ENCODE measurements at regions not wholly inside any gene's neighbourhood (a gene's known extent, or its start where the extent isn't known, plus 50 kb on each side); places are given as distances from the start of the nearest gene placed in this dataset.

DNA sequence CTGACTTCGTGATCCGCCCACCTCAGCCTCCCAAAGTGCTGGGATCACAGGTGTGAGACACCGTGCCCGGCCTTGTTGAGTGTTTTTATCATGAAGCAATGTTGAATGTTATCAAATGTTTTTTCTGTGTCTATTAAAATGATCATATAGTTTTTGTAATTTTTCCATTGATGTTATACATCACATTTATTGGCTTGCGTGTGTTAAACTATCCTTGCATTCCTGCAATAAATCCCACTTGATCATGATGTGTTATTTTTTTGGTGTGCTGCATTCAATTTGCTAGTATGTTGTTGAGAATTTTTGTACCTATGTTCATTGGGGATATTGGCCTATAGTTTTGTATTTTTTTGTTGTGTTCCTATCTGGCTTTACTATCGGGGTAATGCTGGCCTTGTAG, 113.1 kb upstream of the PARD3B start:
- Histone ChIP-seq H3F3A (replicated peaks; ENCODE audit: low read depth) (no peaks in the 10 kb centered on the region), H3K4me1 (ENCODE audit: insufficient read depth) (no peaks in the 10 kb centered on the region), H3K27me3 (ENCODE audit: insufficient read depth) (no peaks in the 10 kb centered on the region), H3K4me2 (no peak overlapping the region), H3K27ac (ENCODE audit: low read depth) (no peak overlapping the region), H3K4me3 (no peak overlapping the region), H2AFZ (no peak overlapping the region), H3K79me2 (replicated peaks; ENCODE audit: insufficient read depth) (no peaks in the 10 kb centered on the region), H4K20me1 (replicated peaks; ENCODE audit: insufficient read depth) (no peaks in the 10 kb centered on the region), H3K9me2 (ENCODE audit: insufficient read depth) (peaks cover 17% of the 10 kb centered on the region), H3K36me3 (ENCODE audit: insufficient read depth) (no peaks in the 10 kb centered on the region)
- Mint-ChIP-seq H3K36me3 (ENCODE audit: low read depth) (peaks cover 9% of the 10 kb centered on the region; the same call in 1 of the 3 replicates), H3K9me3 (peaks cover 15% of the 10 kb centered on the region), H3K4me1 (no peaks in the 10 kb centered on the region), H3K27me3 (ENCODE audit: insufficient read depth, low read depth, poor library complexity) (no peaks in the 10 kb centered on the region), H3K4me3 (no peak overlapping the region), H3K27ac (no peak overlapping the region)
- ATAC-seq = no peak
- no peak for DNase-seq (ENCODE audit: low spot score)
- TF ChIP-seq POLR2AphosphoS5 (IDR thresholded peaks at IDR 0.05; ENCODE audit: low read depth) (no peak), NANOG (IDR thresholded peaks at IDR 0.05; ENCODE audit: borderline replicate concordance) (no peak), ZNF114 (CRISPR knock-in tag; IDR thresholded peaks at IDR 0.05) (no peak), JUNB (IDR thresholded peaks at IDR 0.05; ENCODE audit: unreplicated experiment) (no peak), CREB1 (CRISPR knock-in tag; IDR thresholded peaks at IDR 0.05; ENCODE audit: low read depth) (no peak), STAT1 (IDR thresholded peaks at IDR 0.05; ENCODE audit: unreplicated experiment) (no peak), ZNF331 (CRISPR knock-in tag; IDR thresholded peaks at IDR 0.05; ENCODE audit: low read depth) (no peak)
- TF ChIP-seq, protein P1, sequence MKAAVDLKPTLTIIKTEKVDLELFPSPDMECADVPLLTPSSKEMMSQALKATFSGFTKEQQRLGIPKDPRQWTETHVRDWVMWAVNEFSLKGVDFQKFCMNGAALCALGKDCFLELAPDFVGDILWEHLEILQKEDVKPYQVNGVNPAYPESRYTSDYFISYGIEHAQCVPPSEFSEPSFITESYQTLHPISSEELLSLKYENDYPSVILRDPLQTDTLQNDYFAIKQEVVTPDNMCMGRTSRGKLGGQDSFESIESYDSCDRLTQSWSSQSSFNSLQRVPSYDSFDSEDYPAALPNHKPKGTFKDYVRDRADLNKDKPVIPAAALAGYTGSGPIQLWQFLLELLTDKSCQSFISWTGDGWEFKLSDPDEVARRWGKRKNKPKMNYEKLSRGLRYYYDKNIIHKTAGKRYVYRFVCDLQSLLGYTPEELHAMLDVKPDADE (IDR thresholded peaks at IDR 0.05) = no peak
- TF ChIP-seq, protein P2, sequence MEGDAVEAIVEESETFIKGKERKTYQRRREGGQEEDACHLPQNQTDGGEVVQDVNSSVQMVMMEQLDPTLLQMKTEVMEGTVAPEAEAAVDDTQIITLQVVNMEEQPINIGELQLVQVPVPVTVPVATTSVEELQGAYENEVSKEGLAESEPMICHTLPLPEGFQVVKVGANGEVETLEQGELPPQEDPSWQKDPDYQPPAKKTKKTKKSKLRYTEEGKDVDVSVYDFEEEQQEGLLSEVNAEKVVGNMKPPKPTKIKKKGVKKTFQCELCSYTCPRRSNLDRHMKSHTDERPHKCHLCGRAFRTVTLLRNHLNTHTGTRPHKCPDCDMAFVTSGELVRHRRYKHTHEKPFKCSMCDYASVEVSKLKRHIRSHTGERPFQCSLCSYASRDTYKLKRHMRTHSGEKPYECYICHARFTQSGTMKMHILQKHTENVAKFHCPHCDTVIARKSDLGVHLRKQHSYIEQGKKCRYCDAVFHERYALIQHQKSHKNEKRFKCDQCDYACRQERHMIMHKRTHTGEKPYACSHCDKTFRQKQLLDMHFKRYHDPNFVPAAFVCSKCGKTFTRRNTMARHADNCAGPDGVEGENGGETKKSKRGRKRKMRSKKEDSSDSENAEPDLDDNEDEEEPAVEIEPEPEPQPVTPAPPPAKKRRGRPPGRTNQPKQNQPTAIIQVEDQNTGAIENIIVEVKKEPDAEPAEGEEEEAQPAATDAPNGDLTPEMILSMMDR (conservative IDR thresholded peaks at IDR 0.05; ENCODE audit: low read depth in 2 of 2) = no peak
- TF ChIP-seq, protein P3, sequence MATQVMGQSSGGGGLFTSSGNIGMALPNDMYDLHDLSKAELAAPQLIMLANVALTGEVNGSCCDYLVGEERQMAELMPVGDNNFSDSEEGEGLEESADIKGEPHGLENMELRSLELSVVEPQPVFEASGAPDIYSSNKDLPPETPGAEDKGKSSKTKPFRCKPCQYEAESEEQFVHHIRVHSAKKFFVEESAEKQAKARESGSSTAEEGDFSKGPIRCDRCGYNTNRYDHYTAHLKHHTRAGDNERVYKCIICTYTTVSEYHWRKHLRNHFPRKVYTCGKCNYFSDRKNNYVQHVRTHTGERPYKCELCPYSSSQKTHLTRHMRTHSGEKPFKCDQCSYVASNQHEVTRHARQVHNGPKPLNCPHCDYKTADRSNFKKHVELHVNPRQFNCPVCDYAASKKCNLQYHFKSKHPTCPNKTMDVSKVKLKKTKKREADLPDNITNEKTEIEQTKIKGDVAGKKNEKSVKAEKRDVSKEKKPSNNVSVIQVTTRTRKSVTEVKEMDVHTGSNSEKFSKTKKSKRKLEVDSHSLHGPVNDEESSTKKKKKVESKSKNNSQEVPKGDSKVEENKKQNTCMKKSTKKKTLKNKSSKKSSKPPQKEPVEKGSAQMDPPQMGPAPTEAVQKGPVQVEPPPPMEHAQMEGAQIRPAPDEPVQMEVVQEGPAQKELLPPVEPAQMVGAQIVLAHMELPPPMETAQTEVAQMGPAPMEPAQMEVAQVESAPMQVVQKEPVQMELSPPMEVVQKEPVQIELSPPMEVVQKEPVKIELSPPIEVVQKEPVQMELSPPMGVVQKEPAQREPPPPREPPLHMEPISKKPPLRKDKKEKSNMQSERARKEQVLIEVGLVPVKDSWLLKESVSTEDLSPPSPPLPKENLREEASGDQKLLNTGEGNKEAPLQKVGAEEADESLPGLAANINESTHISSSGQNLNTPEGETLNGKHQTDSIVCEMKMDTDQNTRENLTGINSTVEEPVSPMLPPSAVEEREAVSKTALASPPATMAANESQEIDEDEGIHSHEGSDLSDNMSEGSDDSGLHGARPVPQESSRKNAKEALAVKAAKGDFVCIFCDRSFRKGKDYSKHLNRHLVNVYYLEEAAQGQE (IDR thresholded peaks at IDR 0.05; ENCODE audit: unreplicated experiment) = no peak
- TF ChIP-seq, protein P4, sequence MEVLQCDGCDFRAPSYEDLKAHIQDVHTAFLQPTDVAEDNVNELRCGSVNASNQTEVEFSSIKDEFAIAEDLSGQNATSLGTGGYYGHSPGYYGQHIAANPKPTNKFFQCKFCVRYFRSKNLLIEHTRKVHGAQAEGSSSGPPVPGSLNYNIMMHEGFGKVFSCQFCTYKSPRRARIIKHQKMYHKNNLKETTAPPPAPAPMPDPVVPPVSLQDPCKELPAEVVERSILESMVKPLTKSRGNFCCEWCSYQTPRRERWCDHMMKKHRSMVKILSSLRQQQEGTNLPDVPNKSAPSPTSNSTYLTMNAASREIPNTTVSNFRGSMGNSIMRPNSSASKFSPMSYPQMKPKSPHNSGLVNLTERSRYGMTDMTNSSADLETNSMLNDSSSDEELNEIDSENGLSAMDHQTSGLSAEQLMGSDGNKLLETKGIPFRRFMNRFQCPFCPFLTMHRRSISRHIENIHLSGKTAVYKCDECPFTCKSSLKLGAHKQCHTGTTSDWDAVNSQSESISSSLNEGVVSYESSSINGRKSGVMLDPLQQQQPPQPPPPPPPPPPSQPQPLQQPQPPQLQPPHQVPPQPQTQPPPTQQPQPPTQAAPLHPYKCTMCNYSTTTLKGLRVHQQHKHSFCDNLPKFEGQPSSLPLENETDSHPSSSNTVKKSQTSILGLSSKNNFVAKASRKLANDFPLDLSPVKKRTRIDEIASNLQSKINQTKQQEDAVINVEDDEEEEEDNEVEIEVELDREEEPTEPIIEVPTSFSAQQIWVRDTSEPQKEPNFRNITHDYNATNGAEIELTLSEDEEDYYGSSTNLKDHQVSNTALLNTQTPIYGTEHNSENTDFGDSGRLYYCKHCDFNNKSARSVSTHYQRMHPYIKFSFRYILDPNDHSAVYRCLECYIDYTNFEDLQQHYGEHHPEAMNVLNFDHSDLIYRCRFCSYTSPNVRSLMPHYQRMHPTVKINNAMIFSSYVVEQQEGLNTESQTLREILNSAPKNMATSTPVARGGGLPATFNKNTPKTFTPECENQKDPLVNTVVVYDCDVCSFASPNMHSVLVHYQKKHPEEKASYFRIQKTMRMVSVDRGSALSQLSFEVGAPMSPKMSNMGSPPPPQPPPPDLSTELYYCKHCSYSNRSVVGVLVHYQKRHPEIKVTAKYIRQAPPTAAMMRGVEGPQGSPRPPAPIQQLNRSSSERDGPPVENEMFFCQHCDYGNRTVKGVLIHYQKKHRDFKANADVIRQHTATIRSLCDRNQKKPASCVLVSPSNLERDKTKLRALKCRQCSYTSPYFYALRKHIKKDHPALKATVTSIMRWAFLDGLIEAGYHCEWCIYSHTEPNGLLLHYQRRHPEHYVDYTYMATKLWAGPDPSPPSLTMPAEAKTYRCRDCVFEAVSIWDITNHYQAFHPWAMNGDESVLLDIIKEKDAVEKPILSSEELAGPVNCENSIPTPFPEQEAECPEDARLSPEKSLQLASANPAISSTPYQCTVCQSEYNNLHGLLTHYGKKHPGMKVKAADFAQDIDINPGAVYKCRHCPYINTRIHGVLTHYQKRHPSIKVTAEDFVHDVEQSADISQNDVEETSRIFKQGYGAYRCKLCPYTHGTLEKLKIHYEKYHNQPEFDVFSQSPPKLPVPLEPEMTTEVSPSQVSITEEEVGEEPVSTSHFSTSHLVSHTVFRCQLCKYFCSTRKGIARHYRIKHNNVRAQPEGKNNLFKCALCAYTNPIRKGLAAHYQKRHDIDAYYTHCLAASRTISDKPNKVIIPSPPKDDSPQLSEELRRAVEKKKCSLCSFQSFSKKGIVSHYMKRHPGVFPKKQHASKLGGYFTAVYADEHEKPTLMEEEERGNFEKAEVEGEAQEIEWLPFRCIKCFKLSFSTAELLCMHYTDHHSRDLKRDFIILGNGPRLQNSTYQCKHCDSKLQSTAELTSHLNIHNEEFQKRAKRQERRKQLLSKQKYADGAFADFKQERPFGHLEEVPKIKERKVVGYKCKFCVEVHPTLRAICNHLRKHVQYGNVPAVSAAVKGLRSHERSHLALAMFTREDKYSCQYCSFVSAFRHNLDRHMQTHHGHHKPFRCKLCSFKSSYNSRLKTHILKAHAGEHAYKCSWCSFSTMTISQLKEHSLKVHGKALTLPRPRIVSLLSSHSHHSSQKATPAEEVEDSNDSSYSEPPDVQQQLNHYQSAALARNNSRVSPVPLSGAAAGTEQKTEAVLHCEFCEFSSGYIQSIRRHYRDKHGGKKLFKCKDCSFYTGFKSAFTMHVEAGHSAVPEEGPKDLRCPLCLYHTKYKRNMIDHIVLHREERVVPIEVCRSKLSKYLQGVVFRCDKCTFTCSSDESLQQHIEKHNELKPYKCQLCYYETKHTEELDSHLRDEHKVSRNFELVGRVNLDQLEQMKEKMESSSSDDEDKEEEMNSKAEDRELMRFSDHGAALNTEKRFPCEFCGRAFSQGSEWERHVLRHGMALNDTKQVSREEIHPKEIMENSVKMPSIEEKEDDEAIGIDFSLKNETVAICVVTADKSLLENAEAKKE (CRISPR knock-in tag; IDR thresholded peaks at IDR 0.05) = no peak

Data from GM23338 (cell line).